DOHH2 (cell line): ENCODE measurements at regions not wholly inside any gene's neighbourhood (a gene's known extent, or its start where the extent isn't known, plus 50 kb on each side); places are given as distances from the start of the nearest gene placed in this dataset.

ENCODE experiments used
- CTCF ChIP-seq: fragments of 200-600 bp; sonication (generic); IDR thresholded peaks from one replicate; pipeline ENCODE4 v1.5.1; 2014; ENCODE audit warnings: antibody characterized with exemption, mild to moderate bottlenecking, low read depth, low read length; ENCODE audit not compliant: poor library complexity, severe bottlenecking
- EZH2phosphoT487 ChIP-seq: fragments of 200-600 bp; sonication (generic); IDR thresholded peaks from 2 replicates; pipeline ENCODE4 v1.6.1; 2017; ENCODE audit warnings: borderline replicate concordance, mild to moderate bottlenecking, antibody characterized with exemption, low read length, moderate library complexity, mixed read lengths

- TF ChIP-seq CTCF (no peak), EZH2phosphoT487 (no peak)
Measured at GRCh38 chr4:93994175-93994994, 165.8 kb downstream of the ATOH1 start.
